ENCODE measurements at regions not wholly inside any gene's neighbourhood (a gene's known extent, or its start where the extent isn't known, plus 50 kb on each side); places are given as distances from the start of the nearest gene placed in this dataset.

- no peak for DNase-seq
- in situ Hi-C loops (cut with MboI), result no loop called here
- no peak overlapping the region for H3K27ac ChIP-seq
- H2AFZ ChIP-seq, result no peak overlapping the region
- no peak overlapping the region for H3K4me2 ChIP-seq (ENCODE audit: unreplicated experiment)
- no peaks in the 10 kb centered on the region for H3K27me3 ChIP-seq (replicated peaks; ENCODE audit: insufficient read depth)
- no peaks in the 10 kb centered on the region for H4K20me1 ChIP-seq (ENCODE audit: insufficient read depth)
- H3K4me1 ChIP-seq (ENCODE audit: insufficient read depth), result no peaks in the 10 kb centered on the region
- H3K9ac ChIP-seq, result no peak overlapping the region
- TF ChIP-seq EZH2phosphoT487 (IDR thresholded peaks at IDR 0.05; ENCODE audit: insufficient read depth, low read depth) (no peak), EZH2 (IDR thresholded peaks at IDR 0.05; ENCODE audit: insufficient read depth, poor library complexity, severe bottlenecking) (no peak)
- H3K4me3 ChIP-seq, result no peak overlapping the region
- H3F3A ChIP-seq (ENCODE audit: insufficient read depth), result no peaks in the 10 kb centered on the region
- H3K9me3 ChIP-seq (ENCODE audit: low read depth), result no peaks in the 10 kb centered on the region
- H3K36me3 ChIP-seq (ENCODE audit: low read depth), result no peaks in the 10 kb centered on the region
- no peaks in the 10 kb centered on the region for H3K79me2 ChIP-seq (ENCODE audit: insufficient read depth)
- 48 to 54% methylated on average over 5 of the region's 5 CpGs for whole genome bisulfite sequencing, 2 experiments (ENCODE audit: low coverage in 1 of 2, low lambda C conversion rate in 2 of 2, missing lambda C conversion rate in 2 of 2)
- H3K9me2 ChIP-seq (ENCODE audit: insufficient read depth), result no peaks in the 10 kb centered on the region
Observed at GRCh38 chr5:158320178-158320674, 461.3 kb upstream of the CLINT1 start.

GRCh38 chr5:158317507-158317906 lies 458.6 kb upstream of the CLINT1 start:
- no peak for TF ChIP-seq EZH2 (IDR thresholded peaks at IDR 0.05; ENCODE audit: insufficient read depth, poor library complexity, severe bottlenecking)
- no peak for TF ChIP-seq EZH2phosphoT487 (IDR thresholded peaks at IDR 0.05; ENCODE audit: insufficient read depth, low read depth)
- Histone ChIP-seq H4K20me1 (ENCODE audit: insufficient read depth) (no peaks in the 10 kb centered on the region), H3K27ac (no peak overlapping the region), H3K4me3 (no peak overlapping the region), H3K9me2 (ENCODE audit: insufficient read depth) (no peaks in the 10 kb centered on the region), H2AFZ (no peak overlapping the region), H3K27me3 (replicated peaks; ENCODE audit: insufficient read depth) (no peaks in the 10 kb centered on the region), H3K79me2 (ENCODE audit: insufficient read depth) (no peaks in the 10 kb centered on the region), H3K9me3 (ENCODE audit: low read depth) (no peaks in the 10 kb centered on the region), H3K9ac (no peak overlapping the region), H3K4me2 (ENCODE audit: unreplicated experiment) (no peak overlapping the region), H3K4me1 (ENCODE audit: insufficient read depth) (peaks cover 11% of the 10 kb centered on the region; the same call in 1 of the 2 replicates), H3F3A (ENCODE audit: insufficient read depth) (no peaks in the 10 kb centered on the region), H3K36me3 (ENCODE audit: low read depth) (no peaks in the 10 kb centered on the region)
- in situ Hi-C loops (cut with MboI), result no loop called here
- 54 to 56% methylated on average over 4 of the region's 4 CpGs for WGBS, 2 experiments (ENCODE audit: low coverage in 1 of 2, low lambda C conversion rate in 2 of 2, missing lambda C conversion rate in 2 of 2)
- DNase-seq, result no peak

DNA sequence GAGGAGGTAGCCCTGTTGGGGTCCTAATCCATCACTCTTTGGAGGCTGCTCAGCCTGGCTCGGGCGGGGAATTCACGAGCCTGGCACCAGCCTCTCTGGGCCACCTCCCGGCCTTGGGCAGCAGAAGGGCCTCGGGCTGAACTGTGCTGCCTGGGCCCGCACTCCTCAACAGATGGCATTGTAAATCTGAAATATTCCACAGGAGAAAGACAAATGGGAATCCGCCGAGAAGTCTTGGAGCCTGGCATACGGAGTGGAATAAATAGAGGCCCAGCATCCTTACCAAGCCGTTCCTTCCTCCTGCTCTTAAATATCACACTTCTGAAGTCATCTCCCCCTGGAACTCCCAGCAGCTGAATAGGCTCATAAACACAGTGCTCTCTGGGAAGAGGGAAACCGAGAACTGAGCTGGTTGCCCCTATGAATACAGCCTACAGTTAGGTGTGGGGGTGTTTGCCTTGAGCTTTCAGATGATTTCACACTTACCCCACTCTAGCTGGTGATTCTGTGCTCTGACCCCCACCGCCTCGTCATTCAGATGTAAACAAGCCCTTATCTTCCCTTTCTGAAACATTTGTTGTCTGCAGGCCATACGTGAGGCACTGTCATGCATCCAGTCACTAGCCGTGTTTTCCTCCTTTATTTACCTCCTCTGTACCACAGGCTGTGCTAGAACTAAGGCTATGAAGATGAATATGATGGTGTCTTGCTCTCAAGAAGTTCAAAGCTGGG lies 455.0 kb upstream of the CLINT1 start:
- Histone ChIP-seq H2AFZ (peak overlapping the region; percentile 80), H3K9me2 (ENCODE audit: insufficient read depth) (no peaks in the 10 kb centered on the region), H3K27ac (no peak overlapping the region), H3K27me3 (replicated peaks; ENCODE audit: insufficient read depth) (no peaks in the 10 kb centered on the region), H3K4me3 (no peak overlapping the region), H3K79me2 (ENCODE audit: insufficient read depth) (no peaks in the 10 kb centered on the region), H3K4me1 (ENCODE audit: insufficient read depth) (peaks cover 11% of the 10 kb centered on the region; the same call in 1 of the 2 replicates), H4K20me1 (ENCODE audit: insufficient read depth) (no peaks in the 10 kb centered on the region), H3F3A (ENCODE audit: insufficient read depth) (no peaks in the 10 kb centered on the region), H3K9me3 (ENCODE audit: low read depth) (no peaks in the 10 kb centered on the region), H3K9ac (no peak overlapping the region), H3K36me3 (ENCODE audit: low read depth) (no peaks in the 10 kb centered on the region), H3K4me2 (ENCODE audit: unreplicated experiment) (no peak overlapping the region)
- in situ Hi-C loops (cut with MboI), result no loop called here
- peak; percentile 34 for DNase-seq
- WGBS, 2 experiments (ENCODE audit: low coverage in 1 of 2, low lambda C conversion rate in 2 of 2, missing lambda C conversion rate in 2 of 2), result 42 to 49% methylated on average over 15 of the region's 15 CpGs
- TF ChIP-seq EZH2 (IDR thresholded peaks at IDR 0.05; ENCODE audit: insufficient read depth, poor library complexity, severe bottlenecking) (no peak), EZH2phosphoT487 (IDR thresholded peaks at IDR 0.05; ENCODE audit: insufficient read depth, low read depth) (no peak)

GRCh38 chr5:158313027-158313732 lies 454.2 kb upstream of the CLINT1 start:
- 45 to 46% methylated on average over 12 of the region's 12 CpGs for WGBS, 2 experiments (ENCODE audit: low coverage in 1 of 2, low lambda C conversion rate in 2 of 2, missing lambda C conversion rate in 2 of 2)
- peak; percentile 43 for DNase-seq
- no peak for TF ChIP-seq EZH2 (IDR thresholded peaks at IDR 0.05; ENCODE audit: insufficient read depth, poor library complexity, severe bottlenecking)
- TF ChIP-seq EZH2phosphoT487 (IDR thresholded peaks at IDR 0.05; ENCODE audit: insufficient read depth, low read depth), result no peak

More at GRCh38 chr5:158313027-158313732, 454.2 kb upstream of the CLINT1 start:
- H3K4me2 ChIP-seq (ENCODE audit: unreplicated experiment), result no peak overlapping the region
- in situ Hi-C loops (cut with MboI), result no loop called here
- no peak overlapping the region for H3K4me3 ChIP-seq
- no peaks in the 10 kb centered on the region for H3K36me3 ChIP-seq (ENCODE audit: low read depth)
- no peaks in the 10 kb centered on the region for H3K79me2 ChIP-seq (ENCODE audit: insufficient read depth)
- no peaks in the 10 kb centered on the region for H3K9me3 ChIP-seq (ENCODE audit: low read depth)
- H3K27ac ChIP-seq, result no peak overlapping the region
- H3K4me1 ChIP-seq (ENCODE audit: insufficient read depth), result peaks cover 11% of the 10 kb centered on the region; the same call in 1 of the 2 replicates
- H4K20me1 ChIP-seq (ENCODE audit: insufficient read depth), result no peaks in the 10 kb centered on the region
- H3K9ac ChIP-seq, result no peak overlapping the region
- peak overlapping the region; percentile 80 for H2AFZ ChIP-seq
- no peaks in the 10 kb centered on the region for H3K9me2 ChIP-seq (ENCODE audit: insufficient read depth)
- no peaks in the 10 kb centered on the region for H3F3A ChIP-seq (ENCODE audit: insufficient read depth)
- H3K27me3 ChIP-seq (replicated peaks; ENCODE audit: insufficient read depth), result no peaks in the 10 kb centered on the region

All from GM23248 (cell line).